IMR-90 (cell line): ENCODE measurements at regions not wholly inside any gene's neighbourhood (a gene's known extent, or its start where the extent isn't known, plus 50 kb on each side); places are given as distances from the start of the nearest gene placed in this dataset.

ENCODE experiments used
- ATAC-seq: fragments of 200-7000 bp; cut with Tn5 transposase; 2 replicates; pipeline ENCODE4 v1.9.1; 2020; ENCODE audit warnings: low read depth, mild to moderate bottlenecking, moderate library complexity
- BruUV-seq: library from RNA; stranded (reverse); fragments of 400-500 nt; replicated peaks from 2 replicates; lab custom pipeline; 2021; lab: Mats Ljungman, UMichigan
- CTCF ChIA-PET: fragments of 300-600 bp; formaldehyde crosslinking; extraction: SDS; loops from one replicate; lab custom pipeline; 2021; ENCODE audit warnings: antibody characterized with exemption; lab: Yijun Ruan, JAX
- POLR2A ChIA-PET: fragments of 300-600 bp; sonication (Branson Sonifier 250); formaldehyde crosslinking; loops from one replicate; lab custom pipeline; 2022; ENCODE audit warnings: antibody characterized with exemption; ENCODE audit not compliant: unreplicated experiment; lab: Charles Lee
- DNase-seq: peaks from one replicate; pipeline ENCODE4 v3.0.0; 2013
- H2AFZ ChIP-seq: replicated peaks from 2 replicates; pipeline ENCODE3; 2013; ENCODE audit warnings: low read length, mild to moderate bottlenecking; ENCODE audit not compliant: poor library complexity
- H2AK5ac ChIP-seq: 2 replicates; pipeline ENCODE4 v1.6.1; 2013; ENCODE audit warnings: low read depth, low read length, inconsistent platforms
- H2AK9ac ChIP-seq: replicated peaks from 2 replicates; pipeline ENCODE3; 2013; ENCODE audit warnings: mild to moderate bottlenecking, low read depth, low read length, moderate library complexity; ENCODE audit not compliant: poor library complexity
- H2BK120ac ChIP-seq: 2 replicates; pipeline ENCODE4 v1.6.1; 2013; ENCODE audit warnings: low read depth, low read length, inconsistent platforms
- H2BK15ac ChIP-seq: 3 replicates; pipeline ENCODE4 v1.6.1; 2013; ENCODE audit warnings: low read depth, low read length, inconsistent platforms
- H2BK20ac ChIP-seq: 2 replicates; pipeline ENCODE4 v1.6.1; 2013; ENCODE audit warnings: low read depth, mild to moderate bottlenecking, inconsistent platforms, low read length, moderate library complexity
- H2BK5ac ChIP-seq: 2 replicates; pipeline ENCODE4 v1.6.1; 2013; ENCODE audit warnings: mild to moderate bottlenecking, low read depth, low read length, inconsistent platforms; ENCODE audit not compliant: poor library complexity, severe bottlenecking
- H3K14ac ChIP-seq: replicated peaks from 2 replicates; pipeline ENCODE4 v1.6.1; 2013; ENCODE audit warnings: low read depth, low read length, inconsistent platforms
- H3K18ac ChIP-seq: 2 replicates; pipeline ENCODE4 v1.6.1; 2013; ENCODE audit warnings: low read depth, low read length, control low read depth
- H3K23ac ChIP-seq: 2 replicates; pipeline ENCODE4 v1.6.1; 2013; ENCODE audit warnings: low read depth, low read length, inconsistent platforms
- H3K27ac ChIP-seq: 2 replicates; pipeline ENCODE4 v1.5.1; 2013; ENCODE audit warnings: mild to moderate bottlenecking, control low read depth, low read length; ENCODE audit not compliant: insufficient read depth
- H3K27me3 ChIP-seq: 2 replicates; pipeline ENCODE4 v1.6.1; 2013; ENCODE audit warnings: low read length; ENCODE audit not compliant: control insufficient read depth, insufficient read depth
- H3K36me3 ChIP-seq: 2 replicates; pipeline ENCODE4 v1.6.1; 2013; ENCODE audit warnings: low read length, mixed read lengths; ENCODE audit not compliant: control insufficient read depth, insufficient read depth
- H3K4ac ChIP-seq: 2 replicates; pipeline ENCODE4 v1.6.1; 2013; ENCODE audit warnings: low read depth, low read length, inconsistent platforms
- H3K4me1 ChIP-seq: 2 replicates; pipeline ENCODE4 v1.6.1; 2013; ENCODE audit warnings: low read length, mixed read lengths; ENCODE audit not compliant: control insufficient read depth, insufficient read depth
- H3K4me2 ChIP-seq: 2 replicates; pipeline ENCODE4 v1.6.1; 2013; ENCODE audit warnings: low read depth, mild to moderate bottlenecking, control low read depth, low read length, moderate library complexity
- H3K4me3 ChIP-seq: 2 replicates; pipeline ENCODE4 v1.5.1; 2013; ENCODE audit warnings: low read depth, mild to moderate bottlenecking, control low read depth, low read length, moderate library complexity; ENCODE audit not compliant: insufficient read depth
- H3K56ac ChIP-seq: 2 replicates; pipeline ENCODE4 v1.6.1; 2013; ENCODE audit warnings: low read length, inconsistent platforms; ENCODE audit not compliant: insufficient read depth; ENCODE audit errors: extremely low read depth
- H3K79me1 ChIP-seq, 2 experiments: 2 replicates each; pipeline ENCODE4 v1.6.1; 2013; ENCODE audit warnings: low read length in 2 of 2, inconsistent platforms in 1 of 2, low read depth in 1 of 2
- H3K9ac ChIP-seq: 2 replicates; pipeline ENCODE4 v1.6.1; 2013; ENCODE audit warnings: low read depth, low read length, control low read depth
- H3K9me1 ChIP-seq: 2 replicates; pipeline ENCODE4 v1.6.1; 2013; ENCODE audit warnings: low read length, inconsistent platforms; ENCODE audit not compliant: insufficient read depth
- H3K9me3 ChIP-seq: 2 replicates; pipeline ENCODE4 v1.6.1; 2013; ENCODE audit warnings: low read length; ENCODE audit not compliant: control insufficient read depth, insufficient read depth
- H4K20me1 ChIP-seq: 2 replicates; pipeline ENCODE4 v1.6.1; 2013; ENCODE audit warnings: low read length, inconsistent platforms; ENCODE audit not compliant: insufficient read depth
- H4K5ac ChIP-seq: 2 replicates; pipeline ENCODE4 v1.6.1; 2013; ENCODE audit warnings: mild to moderate bottlenecking, low read depth, low read length, control low read depth
- H4K8ac ChIP-seq, 2 experiments: 2 replicates each; pipeline ENCODE4 v1.6.1; 2013; ENCODE audit warnings: low read depth in 2 of 2, low read length in 2 of 2, control low read depth in 1 of 2, inconsistent platforms in 1 of 2
- H4K91ac ChIP-seq: 2 replicates; pipeline ENCODE4 v1.6.1; 2013; ENCODE audit warnings: low read depth, low read length, inconsistent platforms; ENCODE audit not compliant: insufficient read depth
- CEBPB ChIP-seq: IDR thresholded peaks from 2 replicates; pipeline ENCODE4 v1.6.1; 2012; ENCODE audit warnings: low read depth, low read length, improper control_type of control experiment
- ELK1 ChIP-seq: fragments of 150-350 bp; IDR thresholded peaks from 2 replicates; pipeline ENCODE4 v1.6.1; 2016; ENCODE audit warnings: low read depth, mild to moderate bottlenecking, low read length, moderate library complexity, borderline replicate concordance
- FOS ChIP-seq: fragments of 150-350 bp; IDR thresholded peaks from 2 replicates; pipeline ENCODE4 v1.6.1; 2016; ENCODE audit warnings: low read depth, low read length
- MAFK ChIP-seq: IDR thresholded peaks from 2 replicates; pipeline ENCODE4 v1.6.1; 2012; ENCODE audit warnings: low read depth, low read length, improper control_type of control experiment
- MXI1 ChIP-seq: IDR thresholded peaks from 2 replicates; pipeline ENCODE4 v1.6.1; 2012; ENCODE audit warnings: low read depth, mild to moderate bottlenecking, low read length, moderate library complexity, borderline replicate concordance
- NFE2L2 ChIP-seq: fragments of 150-350 bp; IDR thresholded peaks from 2 replicates; pipeline ENCODE4 v1.6.1; 2016; ENCODE audit warnings: low read depth, mild to moderate bottlenecking, low read length
- POLR2A ChIP-seq: IDR thresholded peaks from 2 replicates; pipeline ENCODE4 v1.6.1; 2012; ENCODE audit warnings: mild to moderate bottlenecking, low read depth, low read length
- RAD21 ChIP-seq: IDR thresholded peaks from 2 replicates; pipeline ENCODE4 v1.6.1; 2012; ENCODE audit warnings: low read length, improper control_type of control experiment
- RCOR1 ChIP-seq: IDR thresholded peaks from 2 replicates; pipeline ENCODE4 v1.6.1; 2012; ENCODE audit warnings: mild to moderate bottlenecking, low read length, improper control_type of control experiment; ENCODE audit not compliant: insufficient replicate concordance
- dilution Hi-C: fragments of 300-500 bp; cut with HindIII; formaldehyde crosslinking; loops from one replicate; pipeline ENCODE4 v1.14.3; 2018; ENCODE audit warnings: low sequenced_read_pairs; ENCODE audit not compliant: unreplicated experiment
- in situ Hi-C: fragments of 300-500 bp; cut with MboI; formaldehyde crosslinking; loops from 3 replicates; pipeline ENCODE4 v1.14.3; 2019; ENCODE audit warnings: low sequenced_read_pairs, inconsistent platforms, mixed read lengths
- intact Hi-C: fragments of 100-400 bp; cut with micrococcal nuclease; formaldehyde crosslinking; loops from 2 replicates; pipeline ENCODE4 v1.10.0; 2022
- TF ChIP-seq, protein P1 (sequence below): conservative IDR thresholded peaks from 2 replicates; pipeline ENCODE4 v1.5.1; 2012; ENCODE audit warnings: mild to moderate bottlenecking, low read depth, low read length, improper control_type of control experiment

GRCh38 chr5:8493176-8493575 is 624.2 kb downstream of the MTRR start:
- DNase-seq (no peak), ATAC-seq (no peak)
- no peak overlapping the region for H2BK120ac ChIP-seq
- no peak overlapping the region for H4K91ac ChIP-seq
- H3K27ac ChIP-seq, result no peak overlapping the region
- dilution Hi-C loops (no loop called here), in situ Hi-C loops (no loop called here), intact Hi-C loops (no loop called here)
- H3K9ac ChIP-seq, result no peak overlapping the region
- H4K20me1 ChIP-seq, result no peaks in the 10 kb centered on the region
- no peak overlapping the region for H2BK5ac ChIP-seq
- H3K4me2 ChIP-seq, result no peak overlapping the region
- H2BK20ac ChIP-seq, result no peak overlapping the region
- peaks cover 3% of the 10 kb centered on the region; the same call in 1 of the 2 replicates for H3K9me3 ChIP-seq
- no peak overlapping the region for H3K56ac ChIP-seq
- no peak overlapping the region for H2AK5ac ChIP-seq
- no peak overlapping the region for H3K4ac ChIP-seq
- H3K9me1 ChIP-seq, result no peaks in the 10 kb centered on the region
- no peak overlapping the region for H3K18ac ChIP-seq
- no peak overlapping the region for H4K8ac ChIP-seq
- no peak overlapping the region for H4K5ac ChIP-seq
- no peaks in the 10 kb centered on the region for H3K4me1 ChIP-seq
- H2BK15ac ChIP-seq, result no peak overlapping the region
- H3K4me3 ChIP-seq, result no peak overlapping the region
- no peaks in the 10 kb centered on the region for H3K79me1 ChIP-seq
- no peak overlapping the region for H3K14ac ChIP-seq
- TF ChIP-seq MAFK (no peak), RAD21 (no peak), POLR2A (no peak), FOS (no peak), ELK1 (no peak), RCOR1 (no peak), NFE2L2 (no peak), MXI1 (no peak), CEBPB (no peak)
- TF ChIP-seq, protein P1, sequence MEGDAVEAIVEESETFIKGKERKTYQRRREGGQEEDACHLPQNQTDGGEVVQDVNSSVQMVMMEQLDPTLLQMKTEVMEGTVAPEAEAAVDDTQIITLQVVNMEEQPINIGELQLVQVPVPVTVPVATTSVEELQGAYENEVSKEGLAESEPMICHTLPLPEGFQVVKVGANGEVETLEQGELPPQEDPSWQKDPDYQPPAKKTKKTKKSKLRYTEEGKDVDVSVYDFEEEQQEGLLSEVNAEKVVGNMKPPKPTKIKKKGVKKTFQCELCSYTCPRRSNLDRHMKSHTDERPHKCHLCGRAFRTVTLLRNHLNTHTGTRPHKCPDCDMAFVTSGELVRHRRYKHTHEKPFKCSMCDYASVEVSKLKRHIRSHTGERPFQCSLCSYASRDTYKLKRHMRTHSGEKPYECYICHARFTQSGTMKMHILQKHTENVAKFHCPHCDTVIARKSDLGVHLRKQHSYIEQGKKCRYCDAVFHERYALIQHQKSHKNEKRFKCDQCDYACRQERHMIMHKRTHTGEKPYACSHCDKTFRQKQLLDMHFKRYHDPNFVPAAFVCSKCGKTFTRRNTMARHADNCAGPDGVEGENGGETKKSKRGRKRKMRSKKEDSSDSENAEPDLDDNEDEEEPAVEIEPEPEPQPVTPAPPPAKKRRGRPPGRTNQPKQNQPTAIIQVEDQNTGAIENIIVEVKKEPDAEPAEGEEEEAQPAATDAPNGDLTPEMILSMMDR, result no peak
- ChIA-PET POLR2A (no interaction called here), CTCF (interaction anchor here (0.7 kb wide), 1 partner anchor 346 kb away, joined by 3 read pairs; no protein-coding TSS in a partner anchor)
- H3K36me3 ChIP-seq, result no peaks in the 10 kb centered on the region
- no peak overlapping the region for H2AK9ac ChIP-seq
- no peaks in the 10 kb centered on the region for H3K27me3 ChIP-seq
- no TSS peak for BruUV-seq
- H3K23ac ChIP-seq, result no peak overlapping the region
- H2AFZ ChIP-seq, result no peak overlapping the region
